Lower leg skin (tissue), 3 donors: ENCODE measurements at regions not wholly inside any gene's neighbourhood (a gene's known extent, or its start where the extent isn't known, plus 50 kb on each side); places are given as distances from the start of the nearest gene placed in this dataset.

ENCODE experiments used
- CTCF ChIP-seq, 3 donors: fragments of 450-650 bp; IDR thresholded peaks; one replicate each; pipeline ENCODE4 v1.5.1; 2016; ENCODE audit warnings: antibody characterized with exemption in 3 of 3, mild to moderate bottlenecking in 3 of 3, moderate library complexity in 2 of 3
- POLR2A ChIP-seq, 2 donors: fragments of 450-650 bp; IDR thresholded peaks; one replicate each; pipeline ENCODE4 v1.6.1; 2016 to 2017; ENCODE audit warnings: antibody characterized with exemption in 2 of 2, mild to moderate bottlenecking in 1 of 2, moderate library complexity in 1 of 2

GRCh38 chr6:156438350-156438923 is 338.7 kb upstream of the ARID1B start:
- TF ChIP-seq CTCF (IDR thresholded peaks at IDR 0.05) (no peak), POLR2A (IDR thresholded peaks at IDR 0.05) (no peak)
